Heart right ventricle (tissue), 16 donors: ENCODE measurements at regions not wholly inside any gene's neighbourhood (a gene's known extent, or its start where the extent isn't known, plus 50 kb on each side); places are given as distances from the start of the nearest gene placed in this dataset.

Experiments used
- ATAC-seq, 8 donors: fragments of 200-7000 bp; cut with Tn5 transposase; one replicate each; pipeline ENCODE4 v1.9.1; 2020; ENCODE audit warnings: mild to moderate bottlenecking in 8 of 8, moderate library complexity in 8 of 8, moderate number of reproducible peaks in 1 of 8
- DNase-seq, 2 donors: peaks; one replicate each; pipeline ENCODE4 v3.0.0-alpha.2; 2020
- H3K27ac ChIP-seq, 10 donors: fragments of 200-600 bp; sonication (generic) in 2 of 10; one replicate each; pipeline versions ENCODE4 v1.5.0 to v1.8.0; 2020 to 2022; ENCODE audit warnings: mild to moderate bottlenecking in 3 of 10
- H3K27me3 ChIP-seq, 7 donors: fragments of 200-600 bp; one replicate each; pipeline ENCODE4 v1.8.0; 2021 to 2022; ENCODE audit warnings: mild to moderate bottlenecking in 2 of 7
- H3K36me3 ChIP-seq, 9 donors: fragments of 200-600 bp; sonication (generic) in 1 of 9; one replicate each; pipeline versions ENCODE4 v1.5.0 to v1.8.0; 2020 to 2022; ENCODE audit warnings: mild to moderate bottlenecking in 2 of 9
- H3K4me1 ChIP-seq, 9 donors: fragments of 200-600 bp; sonication (generic) in 1 of 9; one replicate each; pipeline versions ENCODE4 v1.5.0 to v1.8.0; 2020 to 2022; ENCODE audit warnings: mild to moderate bottlenecking in 4 of 9
- H3K4me3 ChIP-seq, 10 donors: fragments of 200-600 bp; sonication (generic) in 2 of 10; one replicate each; pipeline versions ENCODE4 v1.5.0 to v1.8.0; 2020 to 2022; ENCODE audit warnings: mild to moderate bottlenecking in 7 of 10, moderate library complexity in 2 of 10
- H3K9me3 ChIP-seq, 11 donors: fragments of 200-600 bp in 10 of 11; sonication (generic) in 2 of 11; one replicate each; pipeline versions ENCODE4 v1.5.0 to v1.8.0; 2013 to 2022; ENCODE audit warnings: mild to moderate bottlenecking in 2 of 11, control low read depth in 1 of 11, moderate library complexity in 1 of 11
- WGBS, 2 donors: extraction: QIAGEN DNeasy Blood & Tissue Kit; methylation state at CpG; one replicate each; pipeline ENCODE4 v1.1.7; 2013; ENCODE audit warnings: inconsistent platforms in 1 of 2; 5-methylcytosine and 5-hydroxymethylcytosine counted together
- intact Hi-C, 10 donors: fragments of 100-400 bp; cut with DNase I; formaldehyde crosslinking; loops; one replicate each; pipeline versions ENCODE4 v1.11.1 to v1.14.2; 2022
- TF ChIP-seq, protein P1 (sequence below), 9 donors: fragments of 200-600 bp; sonication (generic) in 2 of 9; IDR thresholded peaks; one replicate each; pipeline versions ENCODE4 v1.5.0 to v1.8.0; 2021 to 2022; ENCODE audit warnings: antibody characterized with exemption in 9 of 9, mild to moderate bottlenecking in 5 of 9, moderate library complexity in 1 of 9
- donor health status: Arrhythmogenic right ventricular cardiomyopathy.
- donor health status: ischemic (EF 13 %, LVEDD 7.1; RV severe dilation, severe dysfunction).
- donor health status: healthy with polysubstance abuse.
- donor health status: DM: no; HTN: yes; CAD: no.
- donor health status: DM: no; HTN: no; CAD: no.
- donor health status: ischemic (EF 25% LVEDD 6.9; RV normal size, moderate dysfunction).
- donor health status: ischemic (EF 25% LVEDD 5.7; RV mildly dilated, moderate dysfunction).
- donor health status: healthy.
- donor health status: DM: yes; HTN: yes; CAD: no.
- donor health status: Ischemic cardiomyopathy.
- donor health status: ischemic (EF 35%, LVEDD 5.7; RV mildly dilated, moderate dysfunction).
- donor health status: nonischemic (EF 11% LVEDD 7.7; RV severe dilation, severe dysfunction).
- donor health status: DM: yes; HTN: yes; CAD: no.
- donor health status: PGD.
- donor health status: ischemic (EF 29% LVEDD 5.4; RV normal size, mild dysfunction).
- donor health status: nonischemic (EF 23%, LVEDD 6.1; RV moderate dilation, normal function).

DNA sequence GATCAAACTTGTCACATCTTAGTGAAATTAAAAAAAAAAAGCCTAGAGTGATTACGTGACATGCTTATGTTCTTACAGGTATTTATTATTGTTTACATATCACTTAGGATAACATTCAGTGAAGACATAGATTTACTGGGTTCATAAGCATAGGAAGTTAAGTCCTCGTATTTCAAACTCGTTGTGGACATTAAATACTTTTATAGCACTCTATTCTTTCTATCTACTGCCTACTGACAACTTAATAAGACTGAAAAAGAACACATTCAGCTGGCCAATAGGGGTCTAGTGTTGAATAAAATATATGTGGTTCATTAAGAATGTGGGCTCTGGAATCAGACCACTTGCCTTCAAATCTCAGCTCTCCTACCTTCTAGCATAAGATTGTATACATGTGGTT is 1927.4 kb downstream of the PCDH9 start:
- DNase-seq (no peak), ATAC-seq (no peak)
- Histone ChIP-seq H3K4me3 (no peak overlapping the region), H3K27me3 (no peaks in the 10 kb centered on the region), H3K9me3 (no peaks in the 10 kb centered on the region), H3K27ac (no peak overlapping the region), H3K4me1 (no peaks in the 10 kb centered on the region), H3K36me3 (no peaks in the 10 kb centered on the region)
- TF ChIP-seq, protein P1, sequence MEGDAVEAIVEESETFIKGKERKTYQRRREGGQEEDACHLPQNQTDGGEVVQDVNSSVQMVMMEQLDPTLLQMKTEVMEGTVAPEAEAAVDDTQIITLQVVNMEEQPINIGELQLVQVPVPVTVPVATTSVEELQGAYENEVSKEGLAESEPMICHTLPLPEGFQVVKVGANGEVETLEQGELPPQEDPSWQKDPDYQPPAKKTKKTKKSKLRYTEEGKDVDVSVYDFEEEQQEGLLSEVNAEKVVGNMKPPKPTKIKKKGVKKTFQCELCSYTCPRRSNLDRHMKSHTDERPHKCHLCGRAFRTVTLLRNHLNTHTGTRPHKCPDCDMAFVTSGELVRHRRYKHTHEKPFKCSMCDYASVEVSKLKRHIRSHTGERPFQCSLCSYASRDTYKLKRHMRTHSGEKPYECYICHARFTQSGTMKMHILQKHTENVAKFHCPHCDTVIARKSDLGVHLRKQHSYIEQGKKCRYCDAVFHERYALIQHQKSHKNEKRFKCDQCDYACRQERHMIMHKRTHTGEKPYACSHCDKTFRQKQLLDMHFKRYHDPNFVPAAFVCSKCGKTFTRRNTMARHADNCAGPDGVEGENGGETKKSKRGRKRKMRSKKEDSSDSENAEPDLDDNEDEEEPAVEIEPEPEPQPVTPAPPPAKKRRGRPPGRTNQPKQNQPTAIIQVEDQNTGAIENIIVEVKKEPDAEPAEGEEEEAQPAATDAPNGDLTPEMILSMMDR (IDR thresholded peaks at IDR 0.05): no peak
- intact Hi-C loops: no loop called here
- whole genome bisulfite sequencing, 2 donors: 83 to 87% methylated on average over 3 of the region's 3 CpGs

- H3K9me3 ChIP-seq: no peaks in the 10 kb centered on the region
- H3K4me3 ChIP-seq: no peak overlapping the region
- no peak for DNase-seq
- H3K36me3 ChIP-seq: no peaks in the 10 kb centered on the region
- no peak overlapping the region for H3K27ac ChIP-seq
- H3K4me1 ChIP-seq: no peaks in the 10 kb centered on the region
- H3K27me3 ChIP-seq: no peaks in the 10 kb centered on the region
- intact Hi-C loops: no loop called here
- ATAC-seq: no peak
- TF ChIP-seq, protein P1 (IDR thresholded peaks at IDR 0.05): no peak
Measured at GRCh38 chr13:65301506-65301905, 1928.6 kb downstream of the PCDH9 start.

- H3K36me3 ChIP-seq: no peaks in the 10 kb centered on the region
- DNase-seq (no peak), ATAC-seq (no peak)
- TF ChIP-seq, protein P1 (IDR thresholded peaks at IDR 0.05): no peak
- H3K9me3 ChIP-seq: no peaks in the 10 kb centered on the region
- no peak overlapping the region for H3K27ac ChIP-seq
- intact Hi-C loops: no loop called here
- H3K4me1 ChIP-seq: no peaks in the 10 kb centered on the region
- no peaks in the 10 kb centered on the region for H3K27me3 ChIP-seq
- H3K4me3 ChIP-seq: no peak overlapping the region
Measured at GRCh38 chr13:65300220-65300619, 1929.9 kb downstream of the PCDH9 start.

DNA sequence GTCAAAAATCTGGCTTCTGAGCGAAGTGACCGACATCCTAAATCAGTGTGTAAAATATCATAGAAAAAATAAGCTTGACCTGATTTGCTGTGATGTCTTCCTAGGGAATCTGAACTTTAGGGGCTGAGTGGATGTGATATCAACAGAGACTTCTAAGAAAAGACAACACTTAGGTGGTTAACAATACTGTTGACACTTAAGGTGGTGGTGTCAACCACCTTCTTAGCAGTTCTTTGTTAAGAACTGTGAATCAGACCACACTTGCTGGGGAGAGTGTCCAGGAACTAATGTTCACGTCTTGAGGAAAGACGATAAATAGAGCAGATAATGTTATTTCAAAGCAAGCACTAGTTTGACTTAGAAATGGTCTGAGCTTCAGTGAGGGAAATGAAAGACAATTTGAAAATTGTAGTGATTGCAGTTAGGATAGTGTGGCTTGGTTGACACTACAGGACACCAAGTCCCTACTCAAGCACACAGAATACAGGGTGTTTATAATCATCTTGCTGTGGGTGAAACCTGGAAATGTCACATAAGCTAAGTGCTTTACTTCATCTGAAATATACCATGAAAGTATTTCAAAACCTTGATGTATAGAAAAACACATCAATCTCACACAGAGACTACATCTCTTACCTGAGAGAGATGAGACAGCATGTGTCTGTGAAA is 1936.5 kb downstream of the PCDH9 start:
- no peaks in the 10 kb centered on the region for H3K36me3 ChIP-seq
- no peaks in the 10 kb centered on the region for H3K27me3 ChIP-seq
- no peak overlapping the region for H3K27ac ChIP-seq
- DNase-seq (no peak), ATAC-seq (no peak)
- 79 to 89% methylated on average over 4 of the region's 4 CpGs for WGBS, 2 donors
- H3K4me3 ChIP-seq: no peak overlapping the region
- intact Hi-C loops: no loop called here
- H3K4me1 ChIP-seq: no peaks in the 10 kb centered on the region
- peaks cover 0 to 6% (median 0%) of the 10 kb centered on the region in 11 donors for H3K9me3 ChIP-seq
- TF ChIP-seq, protein P1 (IDR thresholded peaks at IDR 0.05): no peak
